ENCODE measurements at regions not wholly inside any gene's neighbourhood (a gene's known extent, or its start where the extent isn't known, plus 50 kb on each side); places are given as distances from the start of the nearest gene placed in this dataset.
A peak's percentile ranks its signal among the peaks of the same experiment; 100 is the strongest.

DNA sequence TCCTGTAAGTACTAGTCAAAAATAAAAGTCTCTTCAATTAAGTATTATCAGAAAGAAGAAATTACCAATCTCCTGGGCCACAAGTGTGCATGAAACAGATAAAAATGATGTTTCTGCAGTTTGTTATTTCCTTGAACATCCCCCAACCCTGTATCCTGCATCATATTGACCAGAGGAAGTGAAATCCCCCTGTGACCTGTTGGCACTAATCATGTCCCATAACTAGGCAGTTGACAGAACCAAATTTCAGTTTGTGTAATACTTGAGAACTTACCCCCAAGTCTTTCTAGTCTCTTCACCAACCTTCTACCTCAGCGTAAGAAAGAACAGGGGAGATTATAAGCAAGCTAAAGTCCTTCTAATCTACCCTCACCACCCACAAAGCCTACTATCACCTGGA is 368.2 kb upstream of the PDE4D start:
- no peaks in the 10 kb centered on the region for H3K4me1 ChIP-seq (ENCODE audit: control insufficient read depth, insufficient read depth, low read length)
- ChIA-PET RAD21 (ENCODE audit: unreplicated experiment) (no interaction called here), CTCF (no interaction called here), SMC1A (ENCODE audit: uncharacterized antibody, unreplicated experiment) (no interaction called here), POLR2A (no interaction called here)
- TF ChIP-seq, protein P1, sequence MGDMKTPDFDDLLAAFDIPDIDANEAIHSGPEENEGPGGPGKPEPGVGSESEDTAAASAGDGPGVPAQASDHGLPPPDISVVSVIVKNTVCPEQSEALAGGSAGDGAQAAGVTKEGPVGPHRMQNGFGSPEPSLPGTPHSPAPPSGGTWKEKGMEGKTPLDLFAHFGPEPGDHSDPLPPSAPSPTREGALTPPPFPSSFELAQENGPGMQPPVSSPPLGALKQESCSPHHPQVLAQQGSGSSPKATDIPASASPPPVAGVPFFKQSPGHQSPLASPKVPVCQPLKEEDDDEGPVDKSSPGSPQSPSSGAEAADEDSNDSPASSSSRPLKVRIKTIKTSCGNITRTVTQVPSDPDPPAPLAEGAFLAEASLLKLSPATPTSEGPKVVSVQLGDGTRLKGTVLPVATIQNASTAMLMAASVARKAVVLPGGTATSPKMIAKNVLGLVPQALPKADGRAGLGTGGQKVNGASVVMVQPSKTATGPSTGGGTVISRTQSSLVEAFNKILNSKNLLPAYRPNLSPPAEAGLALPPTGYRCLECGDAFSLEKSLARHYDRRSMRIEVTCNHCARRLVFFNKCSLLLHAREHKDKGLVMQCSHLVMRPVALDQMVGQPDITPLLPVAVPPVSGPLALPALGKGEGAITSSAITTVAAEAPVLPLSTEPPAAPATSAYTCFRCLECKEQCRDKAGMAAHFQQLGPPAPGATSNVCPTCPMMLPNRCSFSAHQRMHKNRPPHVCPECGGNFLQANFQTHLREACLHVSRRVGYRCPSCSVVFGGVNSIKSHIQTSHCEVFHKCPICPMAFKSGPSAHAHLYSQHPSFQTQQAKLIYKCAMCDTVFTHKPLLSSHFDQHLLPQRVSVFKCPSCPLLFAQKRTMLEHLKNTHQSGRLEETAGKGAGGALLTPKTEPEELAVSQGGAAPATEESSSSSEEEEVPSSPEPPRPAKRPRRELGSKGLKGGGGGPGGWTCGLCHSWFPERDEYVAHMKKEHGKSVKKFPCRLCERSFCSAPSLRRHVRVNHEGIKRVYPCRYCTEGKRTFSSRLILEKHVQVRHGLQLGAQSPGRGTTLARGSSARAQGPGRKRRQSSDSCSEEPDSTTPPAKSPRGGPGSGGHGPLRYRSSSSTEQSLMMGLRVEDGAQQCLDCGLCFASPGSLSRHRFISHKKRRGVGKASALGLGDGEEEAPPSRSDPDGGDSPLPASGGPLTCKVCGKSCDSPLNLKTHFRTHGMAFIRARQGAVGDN (IDR thresholded peaks at IDR 0.05), result peak; percentile 17; the same call in 1 of the 2 replicates
- TF ChIP-seq ATF2 (IDR thresholded peaks at IDR 0.05; ENCODE audit: low read length) (no peak), NR2C1 (IDR thresholded peaks at IDR 0.05) (peak; percentile 12; the same call in 1 of the 2 replicates), JUND (IDR thresholded peaks at IDR 0.05; ENCODE audit: low read depth, low read length) (no peak), CBX5 (IDR thresholded peaks at IDR 0.05; ENCODE audit: low read depth) (no peak), WRNIP1 (IDR thresholded peaks at IDR 0.05; ENCODE audit: borderline replicate concordance, low read depth, low read length) (no peak), SPI1 (IDR thresholded peaks at IDR 0.05; ENCODE audit: borderline replicate concordance, insufficient read depth, low read depth, low read length) (peak; percentile 23; the same call in 1 of the 2 replicates), ZNF384 (IDR thresholded peaks at IDR 0.05; ENCODE audit: borderline replicate concordance, low read depth, low read length) (no peak), NR2F1 (conservative IDR thresholded peaks at IDR 0.05) (peak; percentile 58; the same call in 1 of the 2 replicates), ZBED1 (IDR thresholded peaks at IDR 0.05; ENCODE audit: borderline replicate concordance) (no peak)
- H2AFZ ChIP-seq (ENCODE audit: control insufficient read depth, low read depth, low read length), result no peak overlapping the region
- no peak overlapping the region for H3K9ac ChIP-seq (ENCODE audit: control insufficient read depth, insufficient read depth, low read length)
- DNase-seq (ENCODE audit: low read depth, low spot score) (no peak), FAIRE-seq (no peak), ATAC-seq (peak; percentile 65)
- no peaks in the 10 kb centered on the region for H3K9me3 ChIP-seq (replicated peaks; ENCODE audit: control insufficient read depth, insufficient read depth, low read length)
- in situ Hi-C loops (cut with MboI) (no loop called here), intact Hi-C loops (cut with micrococcal nuclease; ENCODE audit: unreplicated experiment) (no loop called here)
- BruUV-seq (replicated peaks), result no TSS peak
- no peaks in the 10 kb centered on the region for H3K36me3 ChIP-seq (ENCODE audit: control insufficient read depth in 2 of 2, insufficient read depth in 2 of 2, low read length in 1 of 2)
- no peaks in the 10 kb centered on the region for H4K20me1 ChIP-seq (ENCODE audit: control insufficient read depth, insufficient read depth)
- WGBS (ENCODE audit: insufficient coverage, insufficient replicate concordance, low lambda C conversion rate, missing lambda C conversion rate), result 100% methylated on average over 1 of the region's 1 CpG
- no peak overlapping the region for H3K4me3 ChIP-seq
- H3K27ac ChIP-seq (ENCODE audit: control insufficient read depth, insufficient read depth), result no peak overlapping the region
- H3K79me2 ChIP-seq (ENCODE audit: control insufficient read depth, insufficient read depth, low read length), result no peaks in the 10 kb centered on the region
- no peaks in the 10 kb centered on the region for H3K27me3 ChIP-seq (replicated peaks in 1 of 2; ENCODE audit: control insufficient read depth in 2 of 2, insufficient read depth in 2 of 2, low read length in 1 of 2)
- H3K4me2 ChIP-seq (ENCODE audit: control insufficient read depth, insufficient read depth), result no peak overlapping the region
